Upper lobe of left lung (tissue), 6 donors: ENCODE measurements at regions not wholly inside any gene's neighbourhood (a gene's known extent, or its start where the extent isn't known, plus 50 kb on each side); places are given as distances from the start of the nearest gene placed in this dataset.
A peak's percentile ranks its signal among the peaks of the same experiment; 100 is the strongest.

ENCODE experiments used
- ATAC-seq, 2 donors: fragments of 200-7000 bp; cut with Tn5 transposase; one replicate each; pipeline ENCODE4 v1.9.1; 2022; ENCODE audit warnings: mild to moderate bottlenecking in 2 of 2, moderate library complexity in 2 of 2; ENCODE audit not compliant: low FRiP score in 2 of 2
- DNase-seq, 2 donors: peaks; one replicate each; pipeline ENCODE4 v3.0.0-alpha.2; 2019 to 2020
- H3K27ac ChIP-seq, 4 donors: fragments of 200-600 bp; sonication (generic); one replicate each; pipeline ENCODE4 v1.5.1; 2016 to 2019
- H3K27me3 ChIP-seq, 4 donors: fragments of 200-600 bp; sonication (generic); one replicate each; pipeline ENCODE4 v1.5.1; 2017 to 2019
- H3K36me3 ChIP-seq, 4 donors: fragments of 200-600 bp; sonication (generic); one replicate each; pipeline ENCODE4 v1.5.1; 2016 to 2019
- H3K4me1 ChIP-seq, 4 donors: fragments of 200-600 bp; sonication (generic); one replicate each; pipeline ENCODE4 v1.5.1; 2018 to 2019
- H3K4me3 ChIP-seq, 4 donors: fragments of 200-600 bp; sonication (generic); one replicate each; pipeline ENCODE4 v1.5.1; 2017 to 2019; ENCODE audit warnings: mild to moderate bottlenecking in 2 of 4, moderate library complexity in 1 of 4
- H3K9me3 ChIP-seq, 4 donors: fragments of 200-600 bp; sonication (generic); one replicate each; pipeline ENCODE4 v1.5.1; 2018 to 2019
- CTCF ChIP-seq, 6 experiments: fragments of 450-650 bp in 4 of 6; fragments of 200-600 bp in 2 of 6; sonication (generic) in 2 of 6; IDR thresholded peaks; one replicate each; pipeline ENCODE4 v1.5.1; 2016 to 2019; ENCODE audit warnings: antibody characterized with exemption in 6 of 6
- EP300 ChIP-seq, 4 donors: sonication (generic); formaldehyde crosslinking; IDR thresholded peaks; one replicate each; pipeline ENCODE4 v1.5.1; 2017; ENCODE audit warnings: antibody characterized with exemption in 4 of 4, control low read depth in 2 of 4
- POLR2A ChIP-seq, 4 donors: fragments of 450-650 bp; IDR thresholded peaks; one replicate each; pipeline ENCODE4 v1.5.1; 2016 to 2017; ENCODE audit warnings: antibody characterized with exemption in 4 of 4, mild to moderate bottlenecking in 2 of 4
- POLR2AphosphoS5 ChIP-seq, 2 donors: sonication (generic); formaldehyde crosslinking; IDR thresholded peaks; one replicate each; pipeline ENCODE4 v1.5.1; 2017; ENCODE audit warnings: antibody characterized with exemption in 2 of 2
- WGBS, 2 donors: methylation state at CpG; one replicate each; pipeline ENCODE4 v1.1.5; 2017 to 2018; 5-methylcytosine and 5-hydroxymethylcytosine counted together
- donor health status: DM: no; HTN: no; CAD: no; lungs with moderate emphysema.
- donor health status: DM: no; HTN: yes; CAD: no; lungs with severe emphysema.

GRCh38 chr16:86455116-86455515 is 55.2 kb upstream of the FOXF1 start:
- Histone ChIP-seq H3K27ac (no peak overlapping the region), H3K4me1 (peaks cover 0 to 10% (median 4%) of the 10 kb centered on the region in 4 donors), H3K36me3 (no peaks in the 10 kb centered on the region), H3K9me3 (no peaks in the 10 kb centered on the region), H3K27me3 (no peaks in the 10 kb centered on the region), H3K4me3 (no peak overlapping the region)
- TF ChIP-seq POLR2AphosphoS5 (IDR thresholded peaks at IDR 0.05) = no peak
- no peak for TF ChIP-seq POLR2A (IDR thresholded peaks at IDR 0.05)
- no peak for TF ChIP-seq EP300 (IDR thresholded peaks at IDR 0.05)
- TF ChIP-seq CTCF (IDR thresholded peaks at IDR 0.05) = no peak
- WGBS, 2 donors = 91 to 94% methylated on average over 10 of the region's 10 CpGs
- no peak for DNase-seq
- no peak for ATAC-seq

GRCh38 chr16:86455640-86456039 is 54.7 kb upstream of the FOXF1 start:
- WGBS, 2 donors = 88 to 91% methylated on average over 9 to 14 of the region's 14 CpGs
- Histone ChIP-seq H3K36me3 (no peaks in the 10 kb centered on the region), H3K4me3 (no peak overlapping the region), H3K27ac (no peak overlapping the region), H3K4me1 (peaks cover 0 to 10% (median 4%) of the 10 kb centered on the region in 4 donors), H3K9me3 (peaks cover 0 to 4% (median 3%) of the 10 kb centered on the region in 4 donors), H3K27me3 (no peaks in the 10 kb centered on the region)
- TF ChIP-seq EP300 (IDR thresholded peaks at IDR 0.05) = no peak
- TF ChIP-seq CTCF (IDR thresholded peaks at IDR 0.05) = no peak
- no peak for TF ChIP-seq POLR2A (IDR thresholded peaks at IDR 0.05)
- TF ChIP-seq POLR2AphosphoS5 (IDR thresholded peaks at IDR 0.05) = no peak
- ATAC-seq (no peak), DNase-seq (no peak)

- peaks cover 0 to 10% (median 4%) of the 10 kb centered on the region in 4 donors for H3K4me1 ChIP-seq
- H3K36me3 ChIP-seq = no peaks in the 10 kb centered on the region
- TF ChIP-seq POLR2AphosphoS5 (IDR thresholded peaks at IDR 0.05) = peak in 1 of 2 donors; percentile 18
- no peak for TF ChIP-seq CTCF (IDR thresholded peaks at IDR 0.05)
- TF ChIP-seq EP300 (IDR thresholded peaks at IDR 0.05) = no peak
- no peak for DNase-seq
- peaks cover 0 to 15% (median 14%) of the 10 kb centered on the region in 4 donors for H3K9me3 ChIP-seq
- H3K27ac ChIP-seq = peak overlapping the region in 1 of 4 donors; percentile 23
- WGBS, 2 donors = 44 to 58% methylated on average over 7 to 11 of the region's 11 CpGs
- peak in 1 of 2 donors; percentile 92 for ATAC-seq
- no peak overlapping the region for H3K4me3 ChIP-seq
- no peaks in the 10 kb centered on the region for H3K27me3 ChIP-seq
Measured at GRCh38 chr16:86457501-86458148, 52.7 kb upstream of the FOXF1 start.

- H3K4me3 ChIP-seq = no peak overlapping the region
- H3K27ac ChIP-seq = peak overlapping the region in 1 of 4 donors; percentile 23
- no peaks in the 10 kb centered on the region for H3K27me3 ChIP-seq
- no peak for DNase-seq
- H3K9me3 ChIP-seq = peaks cover 0 to 15% (median 14%) of the 10 kb centered on the region in 4 donors
- H3K36me3 ChIP-seq = no peaks in the 10 kb centered on the region
- TF ChIP-seq CTCF (IDR thresholded peaks at IDR 0.05) = no peak
- no peak for TF ChIP-seq POLR2A (IDR thresholded peaks at IDR 0.05)
- TF ChIP-seq POLR2AphosphoS5 (IDR thresholded peaks at IDR 0.05) = no peak
- no peak for TF ChIP-seq EP300 (IDR thresholded peaks at IDR 0.05)
- 52 to 54% methylated on average over 7 of the region's 7 CpGs for WGBS, 2 donors
- no peak for ATAC-seq
- peaks cover 0 to 10% (median 4%) of the 10 kb centered on the region in 4 donors for H3K4me1 ChIP-seq
Measured at GRCh38 chr16:86458149-86458777, 52.1 kb upstream of the FOXF1 start.
